BJ (cell line): ENCODE measurements at regions not wholly inside any gene's neighbourhood (a gene's known extent, or its start where the extent isn't known, plus 50 kb on each side); places are given as distances from the start of the nearest gene placed in this dataset.
A peak's percentile ranks its signal among the peaks of the same experiment; 100 is the strongest.

ENCODE experiments used
- CTCF ChIA-PET: fragments of 350-600 bp; formaldehyde crosslinking; extraction: SDS; loops from one replicate; lab custom pipeline; 2021; ENCODE audit warnings: antibody characterized with exemption, inconsistent platforms; lab: Yijun Ruan, JAX
- POLR2A ChIA-PET: fragments of 300-600 bp; sonication (Branson Sonifier 250); formaldehyde crosslinking; extraction: SDS; loops from one replicate; lab custom pipeline; 2021; ENCODE audit warnings: antibody characterized with exemption; lab: Charles Lee
- DNase-seq: peaks from one replicate; pipeline ENCODE4 v3.0.0-alpha.2; 2011; ENCODE audit warnings: low read depth
- H3K27me3 ChIP-seq: 2 replicates; pipeline ENCODE4 v1.6.0; 2011; ENCODE audit warnings: low read length; ENCODE audit not compliant: control insufficient read depth, insufficient read depth
- H3K36me3 ChIP-seq: 2 replicates; pipeline ENCODE4 v1.5.1; 2011; ENCODE audit warnings: low read length; ENCODE audit not compliant: control insufficient read depth, insufficient read depth
- H3K4me3 ChIP-seq: 2 replicates; pipeline ENCODE4 v1.5.1; 2011; ENCODE audit warnings: low read depth, mild to moderate bottlenecking, control low read depth, low read length
- TF ChIP-seq, protein P1 (sequence below): IDR thresholded peaks from 2 replicates; pipeline ENCODE4 v1.5.1; 2011; ENCODE audit warnings: low read depth, mild to moderate bottlenecking, control low read depth, inconsistent platforms, low read length, moderate library complexity; ENCODE audit not compliant: insufficient read depth

DNA sequence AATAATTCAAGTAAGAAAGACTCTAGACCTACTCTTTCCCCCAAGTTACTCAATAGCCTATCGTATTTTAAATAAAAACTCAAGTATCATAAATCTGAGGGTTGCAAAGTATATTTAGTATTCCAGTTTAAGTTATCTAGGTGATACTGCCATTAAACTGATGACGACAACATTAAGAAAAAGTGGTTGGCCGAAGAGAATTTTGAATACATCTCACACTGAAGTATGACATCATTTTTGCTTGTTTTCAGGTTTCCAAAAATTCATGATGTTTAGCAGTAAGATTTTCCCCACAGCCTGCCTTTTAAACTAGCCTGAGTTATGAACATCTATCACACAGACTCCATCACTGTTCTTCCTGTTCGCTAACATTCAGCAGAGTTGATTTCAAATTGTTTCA lies 102.1 kb upstream of the RAB27B start:
- ChIA-PET CTCF (interaction anchor here (1.0 kb wide), 1 partner anchor 9 kb away, joined by 3 read pairs; no protein-coding TSS in a partner anchor), POLR2A (no interaction called here)
- DNase-seq = no peak
- TF ChIP-seq, protein P1, sequence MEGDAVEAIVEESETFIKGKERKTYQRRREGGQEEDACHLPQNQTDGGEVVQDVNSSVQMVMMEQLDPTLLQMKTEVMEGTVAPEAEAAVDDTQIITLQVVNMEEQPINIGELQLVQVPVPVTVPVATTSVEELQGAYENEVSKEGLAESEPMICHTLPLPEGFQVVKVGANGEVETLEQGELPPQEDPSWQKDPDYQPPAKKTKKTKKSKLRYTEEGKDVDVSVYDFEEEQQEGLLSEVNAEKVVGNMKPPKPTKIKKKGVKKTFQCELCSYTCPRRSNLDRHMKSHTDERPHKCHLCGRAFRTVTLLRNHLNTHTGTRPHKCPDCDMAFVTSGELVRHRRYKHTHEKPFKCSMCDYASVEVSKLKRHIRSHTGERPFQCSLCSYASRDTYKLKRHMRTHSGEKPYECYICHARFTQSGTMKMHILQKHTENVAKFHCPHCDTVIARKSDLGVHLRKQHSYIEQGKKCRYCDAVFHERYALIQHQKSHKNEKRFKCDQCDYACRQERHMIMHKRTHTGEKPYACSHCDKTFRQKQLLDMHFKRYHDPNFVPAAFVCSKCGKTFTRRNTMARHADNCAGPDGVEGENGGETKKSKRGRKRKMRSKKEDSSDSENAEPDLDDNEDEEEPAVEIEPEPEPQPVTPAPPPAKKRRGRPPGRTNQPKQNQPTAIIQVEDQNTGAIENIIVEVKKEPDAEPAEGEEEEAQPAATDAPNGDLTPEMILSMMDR = no peak
- no peak overlapping the region for H3K4me3 ChIP-seq
- no peaks in the 10 kb centered on the region for H3K27me3 ChIP-seq
- H3K36me3 ChIP-seq = no peaks in the 10 kb centered on the region

DNA sequence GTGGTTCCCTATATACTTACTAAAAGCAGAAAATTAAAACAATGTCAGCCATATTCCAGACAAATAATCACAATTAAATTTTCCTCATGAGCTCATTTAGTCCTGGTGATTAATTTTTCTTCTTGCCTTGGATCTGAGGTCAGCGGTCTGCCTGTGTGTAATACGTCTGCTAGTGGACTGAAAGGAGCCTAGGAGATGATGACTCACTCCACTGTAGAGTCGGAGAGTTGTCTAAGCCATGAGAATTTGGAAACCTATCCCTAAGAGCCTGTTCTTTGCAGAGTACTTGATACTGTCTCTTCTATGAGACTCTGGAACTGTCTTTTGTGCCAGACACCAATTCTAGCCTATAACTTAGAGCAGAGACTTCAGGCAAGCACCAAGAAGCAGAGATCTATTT lies 94.2 kb upstream of the RAB27B start:
- H3K27me3 ChIP-seq = no peaks in the 10 kb centered on the region
- no peak overlapping the region for H3K4me3 ChIP-seq
- ChIA-PET CTCF (interaction anchor here (1.0 kb wide), 2 partner anchors 8 to 98 kb away, joined by 3 read pairs; no protein-coding TSS in a partner anchor), POLR2A (no interaction called here)
- TF ChIP-seq, protein P1 = no peak
- H3K36me3 ChIP-seq = no peaks in the 10 kb centered on the region
- peak; percentile 52 for DNase-seq

DNA sequence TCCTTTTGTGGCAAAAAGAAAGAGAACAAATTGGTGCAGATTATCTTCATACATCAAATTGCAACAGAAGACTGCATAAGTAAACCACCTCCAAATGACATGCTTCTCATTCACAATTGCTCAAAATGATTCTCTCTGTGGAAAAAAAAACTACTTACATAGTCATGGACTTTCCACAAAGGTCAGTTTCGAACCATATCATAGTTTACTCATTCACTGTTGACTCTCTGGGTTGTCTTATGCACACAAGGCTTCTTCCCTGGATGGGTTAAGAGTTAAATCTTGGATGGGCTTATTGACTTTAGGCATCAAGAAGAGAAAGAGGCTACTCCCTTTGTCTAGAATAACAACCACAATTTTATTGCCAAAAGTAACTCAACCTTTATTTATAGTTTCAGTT lies 91.3 kb upstream of the RAB27B start:
- no peak overlapping the region for H3K4me3 ChIP-seq
- no peak for DNase-seq
- no peaks in the 10 kb centered on the region for H3K36me3 ChIP-seq
- POLR2A ChIA-PET = no interaction called here
- H3K27me3 ChIP-seq = no peaks in the 10 kb centered on the region
- CTCF ChIA-PET = no interaction called here
- TF ChIP-seq, protein P1 = no peak

DNA sequence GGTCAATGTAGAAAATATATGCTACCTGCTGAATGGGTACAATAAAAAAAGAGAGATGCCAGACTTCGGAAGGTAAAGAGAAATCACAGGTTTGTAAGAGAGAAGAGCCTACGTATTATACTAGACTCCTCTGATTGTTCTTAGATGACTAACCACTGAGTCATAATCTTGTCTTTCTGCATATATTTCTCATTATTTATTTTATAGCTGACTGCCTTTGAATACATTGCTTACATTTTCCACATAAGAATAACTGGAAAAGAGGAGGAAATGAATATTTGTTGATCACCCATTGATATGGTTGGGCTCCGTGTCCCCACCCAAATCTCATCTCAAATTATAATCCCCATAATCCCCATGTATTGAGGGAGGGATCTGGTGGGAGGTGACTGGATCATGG lies 90.3 kb upstream of the RAB27B start:
- Histone ChIP-seq H3K4me3 (no peak overlapping the region), H3K27me3 (no peaks in the 10 kb centered on the region), H3K36me3 (no peaks in the 10 kb centered on the region)
- TF ChIP-seq, protein P1 = no peak
- no peak for DNase-seq
- ChIA-PET CTCF (no interaction called here), POLR2A (no interaction called here)

DNA sequence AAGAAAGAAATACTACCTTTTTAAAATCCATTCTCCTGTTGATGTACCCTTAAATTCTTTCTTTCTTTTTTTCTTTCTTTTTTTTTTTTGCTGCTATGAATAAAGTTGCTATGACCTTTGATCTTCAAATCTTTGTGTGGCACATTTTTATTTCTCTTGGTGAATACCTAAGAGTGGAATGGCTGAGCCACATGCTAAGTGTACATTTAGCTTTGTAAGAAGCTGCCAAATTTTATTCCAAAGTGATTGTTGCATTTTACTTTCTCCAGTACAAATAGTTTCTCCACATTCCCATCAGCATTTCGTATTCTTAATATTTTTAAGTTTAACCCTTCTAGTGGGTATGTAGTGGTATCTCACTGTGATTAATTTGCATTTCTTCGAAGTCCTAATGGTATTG lies 88.8 kb upstream of the RAB27B start:
- no peaks in the 10 kb centered on the region for H3K27me3 ChIP-seq
- TF ChIP-seq, protein P1 = no peak
- H3K36me3 ChIP-seq = no peaks in the 10 kb centered on the region
- ChIA-PET CTCF (no interaction called here), POLR2A (no interaction called here)
- H3K4me3 ChIP-seq = no peak overlapping the region
- DNase-seq = no peak
